Heart left ventricle (tissue), 16 donors: ENCODE measurements at regions not wholly inside any gene's neighbourhood (a gene's known extent, or its start where the extent isn't known, plus 50 kb on each side); places are given as distances from the start of the nearest gene placed in this dataset.

Experiments
- ATAC-seq, 4 donors: fragments of 200-7000 bp; cut with Tn5 transposase; one replicate each; pipeline ENCODE4 v1.9.1; 2020 to 2022; ENCODE audit warnings: moderate library complexity in 4 of 4, mild to moderate bottlenecking in 3 of 4, moderate number of reproducible peaks in 1 of 4
- DNase-seq, 5 donors: peaks; one replicate each; pipeline ENCODE4 v3.0.0-alpha.2; 2020
- H3K27ac ChIP-seq, 12 donors: fragments of 200-600 bp; sonication (generic) in 4 of 12; one replicate each; pipeline versions ENCODE4 v1.5.0 to v1.8.0; 2016 to 2022; ENCODE audit warnings: mild to moderate bottlenecking in 2 of 12
- H3K27me3 ChIP-seq, 9 donors: fragments of 200-600 bp; sonication (generic) in 2 of 9; one replicate each; pipeline versions ENCODE4 v1.5.1 to v1.8.0; 2016 to 2022; ENCODE audit warnings: mild to moderate bottlenecking in 3 of 9
- H3K36me3 ChIP-seq, 9 donors: fragments of 200-600 bp; sonication (generic) in 2 of 9; one replicate each; pipeline versions ENCODE4 v1.5.0 to v1.8.0; 2018 to 2022; ENCODE audit warnings: mild to moderate bottlenecking in 2 of 9
- H3K4me1 ChIP-seq, 12 donors: fragments of 200-600 bp; sonication (generic) in 4 of 12; one replicate each; pipeline versions ENCODE4 v1.5.0 to v1.8.0; 2016 to 2022; ENCODE audit warnings: mild to moderate bottlenecking in 3 of 12
- H3K4me3 ChIP-seq, 12 donors: fragments of 200-600 bp; sonication (generic) in 4 of 12; one replicate each; pipeline versions ENCODE4 v1.5.0 to v1.8.0; 2017 to 2022; ENCODE audit warnings: mild to moderate bottlenecking in 9 of 12, moderate library complexity in 4 of 12
- H3K9me3 ChIP-seq, 12 donors: fragments of 200-600 bp; sonication (generic) in 4 of 12; one replicate each; pipeline versions ENCODE4 v1.5.0 to v1.8.0; 2016 to 2022; ENCODE audit warnings: mild to moderate bottlenecking in 1 of 12
- POLR2A ChIP-seq, 2 donors: fragments of 450-650 bp; IDR thresholded peaks; one replicate each; pipeline ENCODE4 v1.6.1; 2017; ENCODE audit warnings: antibody characterized with exemption in 2 of 2, mild to moderate bottlenecking in 2 of 2, moderate library complexity in 2 of 2
- WGBS, 4 donors: extraction: QIAGEN DNeasy Blood & Tissue Kit in 2 of 4; methylation state at CpG; one replicate each; pipeline versions ENCODE4 v1.1.5 to v1.1.7; 2013 to 2018; 5-methylcytosine and 5-hydroxymethylcytosine counted together
- intact Hi-C, 10 donors: fragments of 100-400 bp; cut with DNase I; formaldehyde crosslinking; loops; one replicate each; pipeline versions ENCODE4 v1.11.1 to v1.14.2; 2022
- TF ChIP-seq, protein P1 (sequence below), 12 donors: fragments of 200-600 bp; sonication (generic) in 4 of 12; IDR thresholded peaks; one replicate each; pipeline versions ENCODE4 v1.5.0 to v1.8.0; 2018 to 2022; ENCODE audit warnings: antibody characterized with exemption in 12 of 12, mild to moderate bottlenecking in 5 of 12
- donor health status: ischemic (EF 13 %, LVEDD 7.1; RV severe dilation, severe dysfunction).
- donor health status: healthy with polysubstance abuse.
- donor health status: DM: no; HTN: yes; CAD: no.
- donor health status: DM: no; HTN: no; CAD: no.
- donor health status: ischemic (EF 25% LVEDD 6.9; RV normal size, moderate dysfunction).
- donor health status: ischemic (EF 25% LVEDD 5.7; RV mildly dilated, moderate dysfunction).
- donor health status: healthy.
- donor health status: DM: yes; HTN: yes; CAD: no.
- donor health status: ischemic (EF 35%, LVEDD 5.7; RV mildly dilated, moderate dysfunction).
- donor health status: nonischemic (EF 11% LVEDD 7.7; RV severe dilation, severe dysfunction).
- donor health status: DM: yes; HTN: yes; CAD: no.
- donor health status: PGD.
- donor health status: ischemic (EF 29% LVEDD 5.4; RV normal size, mild dysfunction).
- donor health status: nonischemic (EF 23%, LVEDD 6.1; RV moderate dilation, normal function).

DNA sequence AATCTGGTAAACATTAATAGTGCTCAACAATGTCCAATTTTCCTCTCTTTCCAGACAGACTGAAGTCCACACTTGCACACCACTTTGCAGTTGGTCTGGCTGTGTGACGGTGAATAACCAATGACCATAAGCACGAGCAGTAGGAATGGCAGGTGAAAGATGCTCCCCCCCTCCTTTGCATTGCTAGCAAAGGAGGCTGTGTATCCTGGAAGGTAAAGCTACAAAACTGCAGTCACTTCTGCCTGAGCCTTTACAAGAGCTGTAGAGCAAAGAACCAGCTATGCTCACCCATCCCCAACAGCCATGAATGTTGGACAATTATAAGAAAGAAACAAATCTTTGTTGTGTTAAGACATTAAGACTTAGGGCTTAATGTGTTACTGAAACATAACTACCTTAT, 178.0 kb downstream of the IPMK start:
- Histone ChIP-seq H3K27ac (no peak overlapping the region), H3K4me1 (no peaks in the 10 kb centered on the region), H3K36me3 (no peaks in the 10 kb centered on the region), H3K27me3 (no peaks in the 10 kb centered on the region), H3K4me3 (no peak overlapping the region), H3K9me3 (no peaks in the 10 kb centered on the region)
- ATAC-seq = no peak
- intact Hi-C loops = no loop called here
- TF ChIP-seq, protein P1, sequence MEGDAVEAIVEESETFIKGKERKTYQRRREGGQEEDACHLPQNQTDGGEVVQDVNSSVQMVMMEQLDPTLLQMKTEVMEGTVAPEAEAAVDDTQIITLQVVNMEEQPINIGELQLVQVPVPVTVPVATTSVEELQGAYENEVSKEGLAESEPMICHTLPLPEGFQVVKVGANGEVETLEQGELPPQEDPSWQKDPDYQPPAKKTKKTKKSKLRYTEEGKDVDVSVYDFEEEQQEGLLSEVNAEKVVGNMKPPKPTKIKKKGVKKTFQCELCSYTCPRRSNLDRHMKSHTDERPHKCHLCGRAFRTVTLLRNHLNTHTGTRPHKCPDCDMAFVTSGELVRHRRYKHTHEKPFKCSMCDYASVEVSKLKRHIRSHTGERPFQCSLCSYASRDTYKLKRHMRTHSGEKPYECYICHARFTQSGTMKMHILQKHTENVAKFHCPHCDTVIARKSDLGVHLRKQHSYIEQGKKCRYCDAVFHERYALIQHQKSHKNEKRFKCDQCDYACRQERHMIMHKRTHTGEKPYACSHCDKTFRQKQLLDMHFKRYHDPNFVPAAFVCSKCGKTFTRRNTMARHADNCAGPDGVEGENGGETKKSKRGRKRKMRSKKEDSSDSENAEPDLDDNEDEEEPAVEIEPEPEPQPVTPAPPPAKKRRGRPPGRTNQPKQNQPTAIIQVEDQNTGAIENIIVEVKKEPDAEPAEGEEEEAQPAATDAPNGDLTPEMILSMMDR (IDR thresholded peaks at IDR 0.05) = no peak
- no peak for TF ChIP-seq POLR2A (IDR thresholded peaks at IDR 0.05)
- DNase-seq = no peak
- WGBS, 4 donors = 13 to 64% (median 32%) methylated on average over 2 of the region's 2 CpGs

GRCh38 chr10:58087896-58088295, 179.8 kb downstream of the IPMK start:
- Histone ChIP-seq H3K9me3 (no peaks in the 10 kb centered on the region), H3K27ac (no peak overlapping the region), H3K27me3 (no peaks in the 10 kb centered on the region), H3K4me3 (no peak overlapping the region), H3K4me1 (no peaks in the 10 kb centered on the region), H3K36me3 (no peaks in the 10 kb centered on the region)
- ATAC-seq (no peak), DNase-seq (no peak)
- TF ChIP-seq, protein P1 (IDR thresholded peaks at IDR 0.05) = no peak
- no peak for TF ChIP-seq POLR2A (IDR thresholded peaks at IDR 0.05)
- intact Hi-C loops = no loop called here

GRCh38 chr10:58086763-58087150, 180.9 kb downstream of the IPMK start:
- TF ChIP-seq, protein P1 (IDR thresholded peaks at IDR 0.05) = no peak
- no peak for TF ChIP-seq POLR2A (IDR thresholded peaks at IDR 0.05)
- Histone ChIP-seq H3K27me3 (no peaks in the 10 kb centered on the region), H3K4me1 (no peaks in the 10 kb centered on the region), H3K9me3 (no peaks in the 10 kb centered on the region), H3K36me3 (no peaks in the 10 kb centered on the region), H3K27ac (no peak overlapping the region), H3K4me3 (no peak overlapping the region)
- ATAC-seq = no peak
- WGBS, 4 donors = 85 to 96% (median 91%) methylated on average over 2 of the region's 2 CpGs
- DNase-seq = no peak
- intact Hi-C loops = no loop called here

DNA sequence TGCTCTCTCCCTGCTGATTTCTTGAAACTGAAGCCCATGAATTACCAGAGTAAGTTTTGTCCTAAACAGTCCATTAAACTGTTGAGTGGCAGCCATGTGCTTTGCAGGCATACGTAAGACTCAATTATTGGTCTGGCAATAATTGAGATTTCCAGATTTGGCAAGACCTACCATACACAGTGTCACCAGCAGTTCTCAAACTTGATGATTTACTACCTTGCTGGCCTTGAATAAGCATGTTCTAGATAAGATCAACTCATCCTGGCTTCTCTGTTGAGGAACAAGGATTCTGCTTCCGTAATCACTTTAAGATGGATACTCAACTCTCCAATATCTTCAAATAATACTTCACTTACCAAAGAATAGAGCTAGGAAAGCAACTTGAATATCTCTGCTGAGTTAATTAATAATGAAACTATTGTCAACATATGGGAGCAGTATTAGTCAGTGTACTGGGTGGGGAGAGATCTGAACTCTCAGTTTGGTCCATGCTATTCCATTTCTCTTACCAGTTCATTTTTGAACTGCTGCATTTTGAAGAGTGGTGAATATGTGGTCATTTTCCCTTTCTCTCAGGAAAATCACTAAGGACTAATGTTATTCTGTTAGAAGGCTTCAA, 181.4 kb downstream of the IPMK start:
- no peak for ATAC-seq
- Histone ChIP-seq H3K4me3 (no peak overlapping the region), H3K27me3 (no peaks in the 10 kb centered on the region), H3K9me3 (no peaks in the 10 kb centered on the region), H3K27ac (no peak overlapping the region), H3K36me3 (no peaks in the 10 kb centered on the region), H3K4me1 (no peaks in the 10 kb centered on the region)
- intact Hi-C loops = no loop called here
- TF ChIP-seq, protein P1 (IDR thresholded peaks at IDR 0.05) = no peak
- TF ChIP-seq POLR2A (IDR thresholded peaks at IDR 0.05) = no peak
- WGBS, 4 donors = 80 to 92% (median 86%) methylated on average over 2 of the region's 2 CpGs
- DNase-seq = no peak
